H9 (cell line): ENCODE measurements at regions not wholly inside any gene's neighbourhood (a gene's known extent, or its start where the extent isn't known, plus 50 kb on each side); places are given as distances from the start of the nearest gene placed in this dataset.
A peak's percentile ranks its signal among the peaks of the same experiment; 100 is the strongest.

ENCODE experiments used
- DNase-seq: peaks from one replicate; pipeline ENCODE4 v3.0.0-alpha.2; 2017
- H2AFZ ChIP-seq: one replicate; pipeline ENCODE4 v1.6.1; 2013; ENCODE audit warnings: mild to moderate bottlenecking, low read length, control low read depth, moderate library complexity
- H2AK5ac ChIP-seq: 2 replicates; pipeline ENCODE4 v1.6.1; 2013; ENCODE audit warnings: low read length, control low read depth, mixed read lengths; ENCODE audit not compliant: insufficient read length
- H2BK120ac ChIP-seq: one replicate; pipeline ENCODE4 v1.6.1; 2013; ENCODE audit warnings: low read depth, mild to moderate bottlenecking, low read length, control low read depth, inconsistent platforms; ENCODE audit not compliant: poor library complexity, severe bottlenecking
- H2BK12ac ChIP-seq: 2 replicates; pipeline ENCODE4 v1.6.1; 2013; ENCODE audit warnings: low read length, control low read depth, mixed read lengths, low read depth; ENCODE audit not compliant: insufficient read length
- H2BK15ac ChIP-seq: 2 replicates; pipeline ENCODE4 v1.6.1; 2013; ENCODE audit warnings: low read depth, low read length, control low read depth
- H2BK20ac ChIP-seq: one replicate; pipeline ENCODE4 v1.6.1; 2013; ENCODE audit warnings: low read depth, mild to moderate bottlenecking, low read length, control low read depth, inconsistent platforms; ENCODE audit not compliant: poor library complexity, severe bottlenecking
- H2BK5ac ChIP-seq: 2 replicates; pipeline ENCODE4 v1.6.1; 2013; ENCODE audit warnings: low read length, control low read depth, mixed read lengths; ENCODE audit not compliant: insufficient read length
- H3K14ac ChIP-seq: 2 replicates; pipeline ENCODE4 v1.6.1; 2013; ENCODE audit warnings: low read length, control low read depth; ENCODE audit not compliant: insufficient read depth
- H3K18ac ChIP-seq: 2 replicates; pipeline ENCODE4 v1.6.1; 2013; ENCODE audit warnings: low read depth, mild to moderate bottlenecking, mixed read lengths, low read length, control low read depth; ENCODE audit not compliant: insufficient read length
- H3K23ac ChIP-seq: 2 replicates; pipeline ENCODE4 v1.6.1; 2013; ENCODE audit warnings: low read length, control low read depth, mixed read lengths, low read depth; ENCODE audit not compliant: insufficient read length
- H3K23me2 ChIP-seq: 2 replicates; pipeline ENCODE4 v1.6.1; 2013; ENCODE audit warnings: low read depth, mild to moderate bottlenecking, mixed read lengths, low read length, control low read depth; ENCODE audit not compliant: insufficient read length, poor library complexity, severe bottlenecking
- H3K27ac ChIP-seq: 2 replicates; pipeline ENCODE4 v1.5.1; 2013; ENCODE audit warnings: low read length, control low read depth, mixed read lengths, low read depth; ENCODE audit not compliant: insufficient read length
- H3K27me3 ChIP-seq: 2 replicates; pipeline ENCODE4 v1.6.1; 2013; ENCODE audit warnings: low read length, control low read depth, inconsistent platforms; ENCODE audit not compliant: insufficient read depth
- H3K4ac ChIP-seq: 2 replicates; pipeline ENCODE4 v1.6.1; 2013; ENCODE audit warnings: low read depth, mild to moderate bottlenecking, control low read depth, inconsistent platforms, low read length, moderate library complexity
- H3K4me1 ChIP-seq: 2 replicates; pipeline ENCODE4 v1.6.1; 2013; ENCODE audit warnings: low read length, control low read depth, inconsistent platforms; ENCODE audit not compliant: insufficient read depth
- H3K4me2 ChIP-seq: 2 replicates; pipeline ENCODE4 v1.6.1; 2013; ENCODE audit warnings: low read length, control low read depth, mixed read lengths; ENCODE audit not compliant: insufficient read length, insufficient read depth
- H3K56ac ChIP-seq: 2 replicates; pipeline ENCODE4 v1.6.1; 2013; ENCODE audit warnings: low read depth, mild to moderate bottlenecking, mixed read lengths, low read length, control low read depth; ENCODE audit not compliant: insufficient read length
- H3K79me1 ChIP-seq: 2 replicates; pipeline ENCODE4 v1.6.1; 2013; ENCODE audit warnings: low read depth, mild to moderate bottlenecking, moderate library complexity, low read length, control low read depth, inconsistent platforms; ENCODE audit not compliant: insufficient read depth, poor library complexity, severe bottlenecking
- H3K79me2 ChIP-seq: 2 replicates; pipeline ENCODE4 v1.6.1; 2013; ENCODE audit warnings: low read length, control low read depth, inconsistent platforms; ENCODE audit not compliant: insufficient read depth
- H3K9ac ChIP-seq: 2 replicates; pipeline ENCODE4 v1.6.1; 2013; ENCODE audit warnings: low read length, control low read depth, mixed read lengths; ENCODE audit not compliant: insufficient read length; ENCODE audit errors: extremely low read depth
- H3K9me3 ChIP-seq: one replicate; pipeline ENCODE4 v1.6.1; 2013; ENCODE audit warnings: low read depth, low read length, inconsistent platforms; ENCODE audit not compliant: control insufficient read depth
- H3T11ph ChIP-seq: one replicate; pipeline ENCODE4 v1.6.1; 2013; ENCODE audit warnings: mild to moderate bottlenecking, low read length, control low read depth, inconsistent platforms
- H4K20me1 ChIP-seq: one replicate; pipeline ENCODE4 v1.6.1; 2013; ENCODE audit not compliant: control insufficient read depth, insufficient read length, insufficient read depth
- H4K5ac ChIP-seq: 2 replicates; pipeline ENCODE4 v1.6.1; 2013; ENCODE audit warnings: low read depth, mild to moderate bottlenecking, mixed read lengths, low read length, control low read depth; ENCODE audit not compliant: insufficient read length
- H4K8ac ChIP-seq: replicated peaks from 2 replicates; pipeline ENCODE4 v1.6.1; 2013; ENCODE audit warnings: low read length, control low read depth, mixed read lengths, low read depth; ENCODE audit not compliant: insufficient read length
- H4K91ac ChIP-seq: 2 replicates; pipeline ENCODE4 v1.6.1; 2013; ENCODE audit warnings: low read depth, mild to moderate bottlenecking, moderate library complexity, mixed read lengths, low read length, control low read depth; ENCODE audit not compliant: insufficient read length
- H3K27ac Mint-ChIP-seq, 3 experiments: 2 replicates in 2 of 3; 3 replicates in 1 of 3; pipeline ENCODE4 v1.8.0; 2020 to 2021; ENCODE audit warnings: mixed read lengths in 3 of 3, mild to moderate bottlenecking in 1 of 3, moderate library complexity in 1 of 3
- H3K27me3 Mint-ChIP-seq: 2 replicates; pipeline ENCODE4 v1.8.0; 2021; ENCODE audit warnings: low read depth, mild to moderate bottlenecking, moderate library complexity, mixed read lengths
- H3K36me3 Mint-ChIP-seq, 3 experiments: 2 replicates in 2 of 3; 3 replicates in 1 of 3; pipeline ENCODE4 v1.8.0; 2020 to 2021; ENCODE audit warnings: low read depth in 3 of 3, mixed read lengths in 3 of 3; ENCODE audit not compliant: insufficient read depth in 1 of 3
- H3K4me1 Mint-ChIP-seq, 2 experiments: 2 replicates each; pipeline ENCODE4 v1.8.0; 2020; ENCODE audit warnings: mixed read lengths in 2 of 2
- H3K4me3 Mint-ChIP-seq, 2 experiments: 2 replicates in 1 of 2; 3 replicates in 1 of 2; pipeline ENCODE4 v1.8.0; 2020 to 2021; ENCODE audit warnings: mild to moderate bottlenecking in 2 of 2, mixed read lengths in 2 of 2, moderate library complexity in 1 of 2
- H3K9me3 Mint-ChIP-seq, 2 experiments: 2 replicates in 1 of 2; 3 replicates in 1 of 2; pipeline ENCODE4 v1.8.0; 2020; ENCODE audit warnings: mild to moderate bottlenecking in 2 of 2, mixed read lengths in 2 of 2, moderate library complexity in 1 of 2
- CTCF ChIP-seq: fragments of 200-600 bp; sonication (generic); conservative IDR thresholded peaks from 3 replicates; pipeline ENCODE4 v1.8.0; 2021; ENCODE audit warnings: antibody characterized with exemption, mild to moderate bottlenecking
- WGBS: extraction: QIAGEN DNeasy Blood & Tissue Kit; methylation state at CpG from one replicate; pipeline ENCODE4 v1.1.7; 2013; ENCODE audit warnings: missing lambda C conversion rate, low lambda C conversion rate, mixed read lengths; ENCODE audit not compliant: insufficient read length; ENCODE audit errors: extremely low coverage; 5-methylcytosine and 5-hydroxymethylcytosine counted together

- Histone ChIP-seq H3T11ph (no peak overlapping the region), H3K14ac (no peak overlapping the region), H2AFZ (no peak overlapping the region), H3K79me1 (no peaks in the 10 kb centered on the region), H3K9ac (no peak overlapping the region), H2AK5ac (no peak overlapping the region), H3K4me1 (peaks cover 6% of the 10 kb centered on the region; the same call in 1 of the 2 replicates), H2BK15ac (no peak overlapping the region), H4K5ac (no peak overlapping the region), H3K4ac (no peak overlapping the region), H2BK5ac (no peak overlapping the region), H3K4me2 (no peak overlapping the region), H2BK12ac (no peak overlapping the region), H3K79me2 (no peaks in the 10 kb centered on the region; the same call in 1 of the 2 replicates), H3K56ac (no peak overlapping the region), H3K9me3 (no peaks in the 10 kb centered on the region), H4K91ac (no peak overlapping the region), H4K8ac (no peak overlapping the region), H3K27me3 (no peaks in the 10 kb centered on the region), H3K23me2 (no peaks in the 10 kb centered on the region), H3K27ac (no peak overlapping the region), H3K23ac (no peak overlapping the region), H2BK120ac (no peak overlapping the region), H2BK20ac (no peak overlapping the region), H4K20me1 (peaks cover 2% of the 10 kb centered on the region), H3K18ac (no peak overlapping the region)
- Mint-ChIP-seq H3K36me3 (peaks cover 0 to 3% (median 1%) of the 10 kb centered on the region in 3 experiments; a peak in 3 of 7 replicates), H3K27ac (peak overlapping the region in 1 of 3 experiments; percentile 65; a peak in 1 of 7 replicates), H3K4me3 (no peak overlapping the region), H3K9me3 (peaks cover 2 to 4% of the 10 kb centered on the region in 2 experiments; a peak in 3 of 5 replicates), H3K27me3 (peaks cover 2% of the 10 kb centered on the region), H3K4me1 (peaks cover 9 to 11% of the 10 kb centered on the region in 2 experiments; a peak in 3 of 4 replicates)
- no peak for TF ChIP-seq CTCF
- WGBS, result no CpG with 5 or more reads among the region's 9 CpGs
- no peak for DNase-seq
Measured at GRCh38 chr3:13264468-13264795, 155.7 kb downstream of the NUP210 start.
